ENCODE measurements at regions not wholly inside any gene's neighbourhood (a gene's known extent, or its start where the extent isn't known, plus 50 kb on each side); places are given as distances from the start of the nearest gene placed in this dataset.

GRCh38 chr12:74891083-74891668, 318.5 kb downstream of the KCNC2 start:
- intact Hi-C loops (cut with DNase I): no loop called here
- H3K36me3 ChIP-seq (ENCODE audit: control insufficient read depth in 2 of 3, insufficient read depth in 3 of 3, low read length in 3 of 3): no peaks in the 10 kb centered on the region
- no peak overlapping the region for H3K9ac ChIP-seq (ENCODE audit: low read length in 3 of 3)
- no peaks in the 10 kb centered on the region for H3K4me1 ChIP-seq (ENCODE audit: control insufficient read depth in 2 of 3, insufficient read depth in 2 of 3, low read depth in 1 of 3, low read length in 3 of 3)
- FAIRE-seq (no peak), DNase-seq (no peak)
- TF ChIP-seq CTCF (IDR thresholded peaks at IDR 0.05; ENCODE audit: borderline replicate concordance, extremely low read depth, insufficient read depth): no peak
- H3K4me3 ChIP-seq (ENCODE audit: low read length in 3 of 3): no peak overlapping the region
- H3K9me3 ChIP-seq (ENCODE audit: control insufficient read depth in 2 of 3, insufficient read depth in 1 of 3, low read length in 3 of 3): no peaks in the 10 kb centered on the region
- no peaks in the 10 kb centered on the region for H3K27me3 ChIP-seq (ENCODE audit: control insufficient read depth, insufficient read depth, low read length)
- H3K27ac ChIP-seq (ENCODE audit: low read depth in 2 of 2, low read length in 2 of 2): no peak overlapping the region

GRCh38 chr12:74892057-74892633, 317.5 kb downstream of the KCNC2 start:
- Histone ChIP-seq H3K4me3 (ENCODE audit: low read length in 3 of 3) (no peak overlapping the region), H3K9ac (ENCODE audit: low read length in 3 of 3) (no peak overlapping the region), H3K9me3 (ENCODE audit: control insufficient read depth in 2 of 3, insufficient read depth in 1 of 3, low read length in 3 of 3) (no peaks in the 10 kb centered on the region), H3K27ac (ENCODE audit: low read depth in 2 of 2, low read length in 2 of 2) (no peak overlapping the region), H3K36me3 (ENCODE audit: control insufficient read depth in 2 of 3, insufficient read depth in 3 of 3, low read length in 3 of 3) (no peaks in the 10 kb centered on the region), H3K4me1 (ENCODE audit: control insufficient read depth in 2 of 3, insufficient read depth in 2 of 3, low read depth in 1 of 3, low read length in 3 of 3) (no peaks in the 10 kb centered on the region), H3K27me3 (ENCODE audit: control insufficient read depth, insufficient read depth, low read length) (no peaks in the 10 kb centered on the region)
- intact Hi-C loops (cut with DNase I): no loop called here
- FAIRE-seq (no peak), DNase-seq (no peak)
- no peak for TF ChIP-seq CTCF (IDR thresholded peaks at IDR 0.05; ENCODE audit: borderline replicate concordance, extremely low read depth, insufficient read depth)

- Histone ChIP-seq H3K27ac (ENCODE audit: low read depth in 2 of 2, low read length in 2 of 2) (no peak overlapping the region), H3K36me3 (ENCODE audit: control insufficient read depth in 2 of 3, insufficient read depth in 3 of 3, low read length in 3 of 3) (no peaks in the 10 kb centered on the region), H3K9me3 (ENCODE audit: control insufficient read depth in 2 of 3, insufficient read depth in 1 of 3, low read length in 3 of 3) (no peaks in the 10 kb centered on the region), H3K9ac (ENCODE audit: low read length in 3 of 3) (no peak overlapping the region), H3K4me1 (ENCODE audit: control insufficient read depth in 2 of 3, insufficient read depth in 2 of 3, low read depth in 1 of 3, low read length in 3 of 3) (no peaks in the 10 kb centered on the region), H3K27me3 (ENCODE audit: control insufficient read depth, insufficient read depth, low read length) (no peaks in the 10 kb centered on the region), H3K4me3 (ENCODE audit: low read length in 3 of 3) (no peak overlapping the region)
- DNase-seq (no peak), FAIRE-seq (peak; percentile 33)
- no peak for TF ChIP-seq CTCF (IDR thresholded peaks at IDR 0.05; ENCODE audit: borderline replicate concordance, extremely low read depth, insufficient read depth)
- intact Hi-C loops (cut with DNase I): no loop called here
Measured at GRCh38 chr12:74896186-74896585, 313.5 kb downstream of the KCNC2 start.
